BE2C (cell line): ENCODE measurements at regions not wholly inside any gene's neighbourhood (a gene's known extent, or its start where the extent isn't known, plus 50 kb on each side); places are given as distances from the start of the nearest gene placed in this dataset.

Experiments used
- DNase-seq: peaks from one replicate; pipeline ENCODE4 v3.0.0-alpha.2; 2020
- H3K27me3 ChIP-seq: fragments of 250-450 bp; sonication (Bioruptor Pico); 2 replicates; pipeline ENCODE4 v1.5.1; 2020; ENCODE audit warnings: mild to moderate bottlenecking
- H3K36me3 ChIP-seq: fragments of 250-450 bp; sonication (Bioruptor Pico); 2 replicates; pipeline ENCODE4 v1.5.1; 2020; ENCODE audit warnings: mild to moderate bottlenecking
- H3K4me1 ChIP-seq: fragments of 250-450 bp; sonication (Bioruptor Pico); 2 replicates; pipeline ENCODE4 v1.5.1; 2020
- H3K4me3 ChIP-seq: 2 replicates; pipeline ENCODE4 v1.5.1; 2011; ENCODE audit warnings: low read depth, low read length
- H3K9me3 ChIP-seq: fragments of 250-450 bp; sonication (Bioruptor Pico); 2 replicates; pipeline ENCODE4 v1.5.1; 2020
- TF ChIP-seq, protein P1 (sequence below): IDR thresholded peaks from 2 replicates; pipeline ENCODE4 v1.5.1; 2012; ENCODE audit warnings: mild to moderate bottlenecking, low read depth, low read length

GRCh38 chr3:76097589-76097969 is 312.2 kb upstream of the ZNF717 start:
- TF ChIP-seq, protein P1, sequence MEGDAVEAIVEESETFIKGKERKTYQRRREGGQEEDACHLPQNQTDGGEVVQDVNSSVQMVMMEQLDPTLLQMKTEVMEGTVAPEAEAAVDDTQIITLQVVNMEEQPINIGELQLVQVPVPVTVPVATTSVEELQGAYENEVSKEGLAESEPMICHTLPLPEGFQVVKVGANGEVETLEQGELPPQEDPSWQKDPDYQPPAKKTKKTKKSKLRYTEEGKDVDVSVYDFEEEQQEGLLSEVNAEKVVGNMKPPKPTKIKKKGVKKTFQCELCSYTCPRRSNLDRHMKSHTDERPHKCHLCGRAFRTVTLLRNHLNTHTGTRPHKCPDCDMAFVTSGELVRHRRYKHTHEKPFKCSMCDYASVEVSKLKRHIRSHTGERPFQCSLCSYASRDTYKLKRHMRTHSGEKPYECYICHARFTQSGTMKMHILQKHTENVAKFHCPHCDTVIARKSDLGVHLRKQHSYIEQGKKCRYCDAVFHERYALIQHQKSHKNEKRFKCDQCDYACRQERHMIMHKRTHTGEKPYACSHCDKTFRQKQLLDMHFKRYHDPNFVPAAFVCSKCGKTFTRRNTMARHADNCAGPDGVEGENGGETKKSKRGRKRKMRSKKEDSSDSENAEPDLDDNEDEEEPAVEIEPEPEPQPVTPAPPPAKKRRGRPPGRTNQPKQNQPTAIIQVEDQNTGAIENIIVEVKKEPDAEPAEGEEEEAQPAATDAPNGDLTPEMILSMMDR: no peak
- no peak for DNase-seq
- no peak overlapping the region for H3K4me3 ChIP-seq
- H3K4me1 ChIP-seq: no peaks in the 10 kb centered on the region
- no peaks in the 10 kb centered on the region for H3K27me3 ChIP-seq
- H3K9me3 ChIP-seq: no peaks in the 10 kb centered on the region
- H3K36me3 ChIP-seq: no peaks in the 10 kb centered on the region

GRCh38 chr3:76099956-76100355 is 314.6 kb upstream of the ZNF717 start:
- Histone ChIP-seq H3K36me3 (no peaks in the 10 kb centered on the region), H3K4me3 (no peak overlapping the region), H3K4me1 (no peaks in the 10 kb centered on the region), H3K9me3 (no peaks in the 10 kb centered on the region), H3K27me3 (no peaks in the 10 kb centered on the region)
- TF ChIP-seq, protein P1: no peak
- DNase-seq: no peak

- TF ChIP-seq, protein P1: peak; percentile 92
- DNase-seq: peak; percentile 18
- H3K9me3 ChIP-seq: no peaks in the 10 kb centered on the region
- H3K36me3 ChIP-seq: no peaks in the 10 kb centered on the region
- no peaks in the 10 kb centered on the region for H3K27me3 ChIP-seq
- no peak overlapping the region for H3K4me3 ChIP-seq
- H3K4me1 ChIP-seq: no peaks in the 10 kb centered on the region
Observed at GRCh38 chr3:76107935-76108570, 322.7 kb upstream of the ZNF717 start.

DNA sequence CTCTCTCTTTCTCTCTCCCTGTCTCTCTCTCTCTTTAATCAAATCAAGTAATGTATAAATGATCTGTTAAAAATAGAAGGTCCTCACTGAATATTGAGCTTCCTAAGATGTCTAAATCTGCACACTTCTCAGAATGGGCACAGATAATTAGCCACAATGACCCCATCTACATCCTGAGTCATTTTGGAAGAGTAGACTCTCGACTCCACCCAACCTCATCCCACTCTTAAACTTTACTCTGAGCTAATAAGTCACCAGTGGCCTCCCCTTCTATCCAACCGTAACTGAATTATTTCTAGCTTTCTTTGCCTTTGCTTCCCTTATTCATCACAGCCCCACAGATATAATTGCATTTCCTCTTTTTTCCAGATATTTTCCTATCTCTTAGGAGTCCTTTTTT is 326.5 kb upstream of the ZNF717 start:
- no peak for DNase-seq
- TF ChIP-seq, protein P1: no peak
- H3K4me1 ChIP-seq: no peaks in the 10 kb centered on the region
- no peaks in the 10 kb centered on the region for H3K36me3 ChIP-seq
- H3K27me3 ChIP-seq: no peaks in the 10 kb centered on the region
- H3K4me3 ChIP-seq: no peak overlapping the region
- no peaks in the 10 kb centered on the region for H3K9me3 ChIP-seq

DNA sequence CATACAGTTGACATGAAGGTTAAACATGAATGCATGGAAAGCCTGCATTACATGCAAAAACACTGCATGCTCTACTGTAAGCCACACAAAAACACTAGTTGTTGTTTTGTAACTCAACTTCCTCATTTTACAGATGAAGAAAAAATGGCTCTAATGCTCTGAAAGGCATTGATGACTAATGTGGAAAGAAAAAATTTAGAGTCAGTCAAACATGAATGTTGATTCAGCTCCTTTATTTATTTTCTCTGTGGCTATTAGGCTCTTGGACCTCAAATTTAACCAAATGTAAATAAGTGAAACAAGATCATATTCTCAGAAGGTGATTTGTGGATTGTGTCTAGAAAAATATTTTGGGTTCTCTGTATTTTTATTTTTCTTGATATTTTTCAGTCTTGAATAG is 336.7 kb upstream of the ZNF717 start:
- Histone ChIP-seq H3K4me3 (no peak overlapping the region), H3K9me3 (peaks cover 3% of the 10 kb centered on the region; the same call in 1 of the 2 replicates), H3K36me3 (no peaks in the 10 kb centered on the region), H3K27me3 (no peaks in the 10 kb centered on the region), H3K4me1 (no peaks in the 10 kb centered on the region)
- DNase-seq: no peak
- TF ChIP-seq, protein P1: no peak

- TF ChIP-seq, protein P1: no peak
- no peak for DNase-seq
Observed at GRCh38 chr3:76129441-76129840, 344.1 kb upstream of the ZNF717 start.

More at GRCh38 chr3:76129441-76129840, 344.1 kb upstream of the ZNF717 start:
- H3K36me3 ChIP-seq: no peaks in the 10 kb centered on the region
- H3K27me3 ChIP-seq: no peaks in the 10 kb centered on the region
- peaks cover 3% of the 10 kb centered on the region; the same call in 1 of the 2 replicates for H3K9me3 ChIP-seq
- no peaks in the 10 kb centered on the region for H3K4me1 ChIP-seq
- no peak overlapping the region for H3K4me3 ChIP-seq
